ENCODE measurements at regions not wholly inside any gene's neighbourhood (a gene's known extent, or its start where the extent isn't known, plus 50 kb on each side); places are given as distances from the start of the nearest gene placed in this dataset.
"Not testable (repeated sequence)": the region's sequence is repeated elsewhere in the genome, so short reads cannot be mapped to it uniquely, and the experiment has no call there.

- Mint-ChIP-seq H3K4me1 (ENCODE audit: low read depth, unreplicated experiment) (no peaks in the 10 kb centered on the region), H3K27ac (ENCODE audit: unreplicated experiment) (no peak overlapping the region), H3K4me3 (ENCODE audit: unreplicated experiment) (no peak overlapping the region), H3K36me3 (ENCODE audit: unreplicated experiment) (peaks cover 11% of the 10 kb centered on the region), H3K27me3 (ENCODE audit: unreplicated experiment) (no peaks in the 10 kb centered on the region), H3K9me3 (ENCODE audit: unreplicated experiment) (no peaks in the 10 kb centered on the region)
- TF ChIP-seq CTCF (IDR thresholded peaks at IDR 0.05; ENCODE audit: partially characterized antibody, unreplicated experiment), result no peak
- no peak for DNase-seq
These were observed 187.8 kb downstream of the PYDC2 start for GRCh38 chr3:191648787-191649186.

- Mint-ChIP-seq H3K36me3 (ENCODE audit: unreplicated experiment) (peaks cover 11% of the 10 kb centered on the region), H3K27ac (ENCODE audit: unreplicated experiment) (no peak overlapping the region), H3K4me3 (ENCODE audit: unreplicated experiment) (no peak overlapping the region), H3K4me1 (ENCODE audit: low read depth, unreplicated experiment) (no peaks in the 10 kb centered on the region), H3K27me3 (ENCODE audit: unreplicated experiment) (no peaks in the 10 kb centered on the region), H3K9me3 (ENCODE audit: unreplicated experiment) (no peaks in the 10 kb centered on the region)
- TF ChIP-seq CTCF (IDR thresholded peaks at IDR 0.05; ENCODE audit: partially characterized antibody, unreplicated experiment), result no peak
- DNase-seq, result no peak
These were observed 188.7 kb downstream of the PYDC2 start for GRCh38 chr3:191649626-191650025.

GRCh38 chr3:191658781-191659419 is 197.9 kb downstream of the PYDC2 start:
- H3K27ac Mint-ChIP-seq (ENCODE audit: unreplicated experiment); H3K4me3 Mint-ChIP-seq (ENCODE audit: unreplicated experiment); H3K27me3 Mint-ChIP-seq (ENCODE audit: unreplicated experiment); DNase-seq; H3K36me3 Mint-ChIP-seq (ENCODE audit: unreplicated experiment); H3K9me3 Mint-ChIP-seq (ENCODE audit: unreplicated experiment); H3K4me1 Mint-ChIP-seq (ENCODE audit: low read depth, unreplicated experiment): not testable (repeated sequence)

GRCh38 chr3:191662150-191662549 is 201.2 kb downstream of the PYDC2 start:
- not testable (repeated sequence) for DNase-seq; H3K4me3 Mint-ChIP-seq (ENCODE audit: unreplicated experiment); H3K36me3 Mint-ChIP-seq (ENCODE audit: unreplicated experiment); H3K9me3 Mint-ChIP-seq (ENCODE audit: unreplicated experiment); H3K4me1 Mint-ChIP-seq (ENCODE audit: low read depth, unreplicated experiment); H3K27me3 Mint-ChIP-seq (ENCODE audit: unreplicated experiment); H3K27ac Mint-ChIP-seq (ENCODE audit: unreplicated experiment)

- TF ChIP-seq CTCF (IDR thresholded peaks at IDR 0.05; ENCODE audit: partially characterized antibody, unreplicated experiment), result no peak
- H3K36me3 Mint-ChIP-seq (ENCODE audit: unreplicated experiment), result no peaks in the 10 kb centered on the region
- no peaks in the 10 kb centered on the region for H3K4me1 Mint-ChIP-seq (ENCODE audit: low read depth, unreplicated experiment)
These were observed 220.1 kb downstream of the PYDC2 start for GRCh38 chr3:191680989-191681597.

GRCh38 chr3:191682961-191683360 is 222.0 kb downstream of the PYDC2 start:
- Mint-ChIP-seq H3K36me3 (ENCODE audit: unreplicated experiment) (no peaks in the 10 kb centered on the region), H3K27ac (ENCODE audit: unreplicated experiment) (no peak overlapping the region)

More at GRCh38 chr3:191680989-191681597, 220.1 kb downstream of the PYDC2 start:
- no peak overlapping the region for H3K27ac Mint-ChIP-seq (ENCODE audit: unreplicated experiment)
- no peaks in the 10 kb centered on the region for H3K9me3 Mint-ChIP-seq (ENCODE audit: unreplicated experiment)
- H3K4me3 Mint-ChIP-seq (ENCODE audit: unreplicated experiment), result no peak overlapping the region
- no peaks in the 10 kb centered on the region for H3K27me3 Mint-ChIP-seq (ENCODE audit: unreplicated experiment)
- no peak for DNase-seq

More at GRCh38 chr3:191682961-191683360, 222.0 kb downstream of the PYDC2 start:
- no peaks in the 10 kb centered on the region for H3K4me1 Mint-ChIP-seq (ENCODE audit: low read depth, unreplicated experiment)
- no peak overlapping the region for H3K4me3 Mint-ChIP-seq (ENCODE audit: unreplicated experiment)
- no peaks in the 10 kb centered on the region for H3K9me3 Mint-ChIP-seq (ENCODE audit: unreplicated experiment)
- no peak for TF ChIP-seq CTCF (IDR thresholded peaks at IDR 0.05; ENCODE audit: partially characterized antibody, unreplicated experiment)
- no peaks in the 10 kb centered on the region for H3K27me3 Mint-ChIP-seq (ENCODE audit: unreplicated experiment)
- no peak for DNase-seq
